ENCODE measurements at regions not wholly inside any gene's neighbourhood (a gene's known extent, or its start where the extent isn't known, plus 50 kb on each side); places are given as distances from the start of the nearest gene placed in this dataset.

- peak; percentile 63 for DNase-seq
Measured at GRCh38 chr6:100266494-100267401, 198.0 kb downstream of the SIM1 start.

- no peak for DNase-seq
Measured at GRCh38 chr6:100262086-100262485, 202.6 kb downstream of the SIM1 start.

- no peak for DNase-seq
Measured at GRCh38 chr6:100261486-100261885, 203.2 kb downstream of the SIM1 start.

DNA sequence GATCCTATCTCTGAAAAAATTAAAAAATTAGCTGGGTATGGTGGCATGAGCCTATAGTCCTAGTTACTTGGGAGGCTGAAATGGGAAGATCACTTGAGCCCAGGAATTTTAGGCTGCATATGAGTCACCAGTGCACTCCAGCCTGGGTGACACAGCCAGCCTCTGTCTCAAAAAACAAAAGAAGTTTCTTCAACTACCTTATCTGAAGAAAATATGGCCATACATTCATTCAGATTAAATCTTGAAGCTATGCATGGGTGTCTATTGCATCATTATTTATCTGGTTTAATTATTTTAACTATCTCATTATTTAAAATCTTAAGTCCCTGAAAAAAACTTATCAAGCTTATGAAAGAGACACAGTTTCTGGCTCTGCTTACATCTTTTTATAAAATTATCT is 204.1 kb downstream of the SIM1 start:
- no peak for DNase-seq

DNA sequence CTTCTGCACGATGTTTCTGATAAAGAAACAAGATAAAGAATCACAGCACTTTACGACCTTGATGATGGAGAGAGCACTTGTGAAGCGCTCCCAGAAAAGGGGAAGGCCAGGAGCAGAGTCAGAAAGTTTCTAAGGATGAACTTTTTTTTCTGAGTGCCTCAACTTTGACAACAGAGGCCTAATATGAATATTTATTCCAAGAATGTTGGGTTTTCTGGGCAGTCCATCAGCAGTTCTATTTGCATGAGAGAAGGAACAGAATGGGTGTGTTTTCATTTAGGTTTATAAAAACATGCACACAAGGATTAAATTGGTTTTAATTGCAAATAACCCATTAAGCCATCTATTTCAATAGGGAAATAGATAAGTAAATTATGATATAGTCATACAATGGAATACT is 204.9 kb downstream of the SIM1 start:
- no peak for DNase-seq

- no peak for DNase-seq
Measured at GRCh38 chr6:100258752-100259151, 206.0 kb downstream of the SIM1 start.

GRCh38 chr6:100257793-100258395 is 206.8 kb downstream of the SIM1 start:
- no peak for DNase-seq

- no peak for DNase-seq
Measured at GRCh38 chr6:100255701-100256100, 209.0 kb downstream of the SIM1 start.

DNA sequence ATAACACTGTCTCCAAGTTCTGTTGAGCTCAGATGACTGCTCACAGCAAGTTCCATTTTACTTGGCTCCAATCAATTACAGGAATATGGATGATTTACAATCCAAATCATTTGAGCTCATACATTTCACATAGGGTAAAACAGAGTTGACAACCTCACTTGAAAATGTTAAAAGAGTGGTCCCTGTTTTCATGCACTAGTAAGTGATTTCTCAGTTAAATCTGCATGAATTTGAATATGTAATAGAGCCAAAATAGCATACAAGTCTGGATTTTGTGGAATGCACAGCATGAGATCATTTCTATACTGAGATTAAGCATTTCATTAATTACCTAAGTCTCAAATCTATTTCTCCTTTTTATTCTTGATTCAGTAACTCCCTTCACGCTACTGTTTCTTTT is 217.6 kb downstream of the SIM1 start:
- no peak for DNase-seq

DNA sequence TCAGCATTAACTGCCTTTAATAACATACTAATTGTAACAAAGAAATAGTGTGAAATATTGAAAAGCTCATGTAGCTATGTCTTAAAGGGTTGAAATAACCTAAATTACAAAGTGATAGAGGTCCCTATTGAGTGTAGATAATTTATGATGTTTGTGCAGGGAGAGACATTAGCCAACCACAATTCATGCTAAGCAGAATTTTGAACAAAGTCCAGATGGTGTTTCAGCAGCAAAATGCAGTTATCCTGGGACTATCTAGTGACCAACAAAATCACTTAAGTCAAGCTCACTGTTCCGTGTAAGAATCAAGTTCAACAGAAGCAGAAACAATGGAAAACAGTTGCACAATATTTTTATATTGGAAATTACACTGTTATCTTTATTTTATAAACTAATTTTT is 218.5 kb downstream of the SIM1 start:
- no peak for DNase-seq

- DNase-seq: no peak
Measured at GRCh38 chr6:100240798-100241197, 223.9 kb downstream of the SIM1 start.

DNA sequence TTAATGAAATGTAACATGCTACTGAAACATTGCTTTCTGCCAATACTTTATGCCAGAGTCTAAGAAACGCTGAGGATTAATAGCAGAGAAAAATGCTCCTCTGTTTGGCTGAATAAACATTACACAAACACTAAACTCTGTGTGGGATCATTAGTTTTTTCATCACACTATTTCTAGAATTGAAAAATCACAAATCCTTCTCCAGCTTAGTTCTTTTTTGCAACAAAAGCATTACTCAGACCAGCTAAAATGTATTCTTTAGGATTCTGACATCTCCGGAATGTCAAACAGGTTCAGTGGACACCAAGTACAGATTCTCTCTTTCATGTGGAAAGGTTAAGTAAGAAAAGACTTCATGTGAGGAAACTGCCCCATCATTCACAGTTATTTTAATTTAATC is 226.9 kb downstream of the SIM1 start:
- DNase-seq: no peak

DNA sequence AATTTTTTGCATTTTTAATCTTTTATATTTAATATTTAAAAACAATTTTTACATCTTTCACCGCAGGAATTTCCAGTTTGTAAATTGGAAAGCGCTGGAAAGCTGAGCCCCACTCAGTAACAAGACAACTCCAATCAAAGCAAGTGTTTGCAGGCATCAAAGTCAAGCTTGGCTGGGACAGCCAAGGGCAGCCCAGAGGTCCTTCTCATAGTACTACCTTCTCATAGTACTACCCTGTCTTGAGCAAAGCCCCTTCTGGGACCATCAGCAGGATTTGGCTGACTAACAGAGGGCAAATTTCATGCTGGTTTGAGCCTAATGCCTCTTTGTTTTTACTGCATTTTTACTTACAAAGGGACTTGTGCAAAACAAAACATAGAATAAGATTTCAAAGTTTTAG is 228.3 kb downstream of the SIM1 start:
- no peak for DNase-seq

GRCh38 chr6:100235631-100236030 is 229.1 kb downstream of the SIM1 start:
- no peak for DNase-seq

- DNase-seq: no peak
Measured at GRCh38 chr6:100234625-100235024, 230.1 kb downstream of the SIM1 start.

DNA sequence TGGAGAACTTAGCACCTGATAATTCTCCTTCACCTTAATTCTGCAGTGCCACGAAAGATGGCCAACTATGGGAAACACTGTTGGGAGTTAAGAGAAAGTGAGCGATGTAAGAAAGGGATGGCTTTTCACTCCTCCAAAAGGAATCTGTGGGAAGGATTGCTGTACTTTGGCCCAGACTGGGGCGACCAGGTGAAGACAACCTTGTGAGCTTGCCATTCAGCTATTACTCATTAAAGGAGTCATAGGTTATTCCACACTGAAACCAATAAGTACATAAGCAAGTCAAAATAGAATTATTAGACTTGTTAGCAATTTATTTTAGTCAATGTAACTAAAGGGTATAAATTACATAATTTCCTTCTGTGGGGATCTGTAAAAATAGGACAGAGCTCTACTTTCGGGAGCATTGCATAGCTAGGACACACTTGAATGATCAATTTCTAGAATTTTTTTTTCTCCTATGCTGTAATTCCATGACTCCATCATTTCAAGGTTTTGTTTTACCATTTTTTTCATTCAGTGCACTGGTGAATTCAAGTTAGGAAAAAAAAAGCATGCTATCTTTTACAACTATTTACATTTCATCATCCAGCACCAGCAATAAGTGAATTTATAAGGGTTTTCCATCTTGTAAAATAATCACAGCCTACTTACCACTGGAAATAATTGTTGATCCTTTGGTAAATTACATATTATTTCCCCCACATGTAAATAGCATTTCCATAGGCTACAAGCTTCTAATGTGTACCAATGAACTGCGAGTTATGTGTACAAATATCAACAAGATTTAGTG is 231.7 kb downstream of the SIM1 start:
- DNase-seq: no peak

GRCh38 chr6:100230953-100231316 is 233.8 kb downstream of the SIM1 start:
- no peak for DNase-seq

DNA sequence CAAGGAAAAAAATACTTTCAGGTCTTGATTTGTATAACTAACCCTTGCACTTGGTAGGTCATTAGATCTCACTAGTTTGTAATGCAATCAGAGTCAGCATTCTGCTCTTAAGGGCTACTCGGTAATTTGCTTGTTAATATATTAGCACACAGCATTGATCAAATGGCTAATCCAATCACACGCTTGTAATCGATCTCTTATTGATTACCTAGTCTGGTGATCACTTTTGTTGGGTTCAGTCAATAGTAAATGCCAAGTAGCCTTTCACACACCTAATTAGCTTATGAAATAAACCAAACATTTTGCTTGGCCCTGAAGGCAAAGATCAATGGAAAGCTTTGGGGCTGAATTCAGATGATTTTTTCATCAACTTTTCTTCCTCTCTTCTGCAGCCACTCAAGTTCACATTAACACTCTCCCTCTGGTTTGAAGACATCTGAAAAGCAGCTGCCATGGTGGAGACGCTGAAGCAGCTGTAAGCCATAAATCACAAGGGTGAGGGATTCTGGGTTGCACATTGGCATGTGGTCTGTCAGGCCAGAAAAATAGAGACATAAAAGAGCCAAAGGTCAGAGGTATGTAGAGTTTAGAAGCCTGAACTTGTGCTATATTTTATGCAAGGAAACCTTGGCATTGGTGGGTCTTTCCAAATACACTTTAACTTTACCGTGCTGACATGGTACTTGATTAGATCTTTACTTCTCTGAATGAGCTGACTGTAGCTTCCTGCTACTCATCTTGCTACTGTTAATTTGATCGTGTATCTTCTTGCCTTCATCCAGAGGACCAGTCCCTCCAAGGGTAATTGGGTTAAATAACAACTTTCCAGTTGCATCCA is 234.4 kb downstream of the SIM1 start:
- DNase-seq: no peak

DNA sequence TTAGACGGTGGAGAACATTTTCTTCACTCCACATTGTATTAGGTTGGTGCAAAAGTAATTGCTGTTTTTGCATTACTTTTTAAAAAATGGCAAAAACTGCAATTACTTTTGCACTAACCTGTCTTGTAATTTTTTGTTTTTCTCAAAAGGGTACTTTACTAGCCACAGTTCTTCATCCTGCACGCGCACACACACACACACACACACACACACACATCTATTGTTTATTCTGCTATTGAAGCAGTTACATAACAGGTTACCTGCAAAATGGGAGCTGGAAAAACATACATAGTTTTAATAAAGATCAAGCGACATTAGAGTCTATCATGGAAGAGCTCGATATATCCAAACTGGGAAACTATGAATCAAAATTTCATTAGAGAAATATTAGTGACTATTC is 235.2 kb downstream of the SIM1 start:
- no peak for DNase-seq

DNA sequence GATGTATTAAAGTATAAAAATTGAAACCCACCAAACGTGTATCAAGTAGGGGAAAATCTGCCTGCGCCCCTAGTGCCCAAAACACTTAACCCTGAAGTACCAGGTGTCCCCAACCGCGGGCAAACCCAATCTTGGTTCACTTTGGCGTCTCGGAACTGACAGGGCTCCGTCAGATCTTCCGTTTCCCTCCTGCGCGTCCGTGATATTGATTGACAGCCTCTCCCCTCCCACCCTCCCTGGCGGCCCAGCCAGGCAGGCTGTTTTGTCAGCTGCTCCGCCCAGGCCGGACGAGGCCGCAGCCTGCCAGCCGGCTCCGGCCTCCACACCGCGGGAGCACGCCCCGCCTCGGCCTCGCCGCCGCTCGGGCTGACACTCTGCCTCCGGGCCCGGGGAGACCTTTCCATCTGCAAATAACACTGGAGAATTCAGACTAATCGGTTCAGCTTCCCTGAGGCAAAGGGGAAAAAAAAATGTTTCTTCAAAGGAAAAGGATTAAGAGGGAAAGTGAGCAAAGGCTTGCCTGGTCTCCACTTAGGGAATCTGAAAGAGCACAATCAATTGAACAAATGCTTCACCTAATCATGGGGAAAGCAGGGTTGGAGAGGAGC is 234.9 kb upstream of the MCHR2 start:
- DNase-seq: peak; percentile 86

GRCh38 chr6:100228437-100228833 is 234.4 kb upstream of the MCHR2 start:
- no peak for DNase-seq

- DNase-seq: no peak
Measured at GRCh38 chr6:100226811-100227210, 232.8 kb upstream of the MCHR2 start.

Data from left hindlimb (tissue), 1 donor.